ENCODE measurements at regions not wholly inside any gene's neighbourhood (a gene's known extent, or its start where the extent isn't known, plus 50 kb on each side); places are given as distances from the start of the nearest gene placed in this dataset.

DNA sequence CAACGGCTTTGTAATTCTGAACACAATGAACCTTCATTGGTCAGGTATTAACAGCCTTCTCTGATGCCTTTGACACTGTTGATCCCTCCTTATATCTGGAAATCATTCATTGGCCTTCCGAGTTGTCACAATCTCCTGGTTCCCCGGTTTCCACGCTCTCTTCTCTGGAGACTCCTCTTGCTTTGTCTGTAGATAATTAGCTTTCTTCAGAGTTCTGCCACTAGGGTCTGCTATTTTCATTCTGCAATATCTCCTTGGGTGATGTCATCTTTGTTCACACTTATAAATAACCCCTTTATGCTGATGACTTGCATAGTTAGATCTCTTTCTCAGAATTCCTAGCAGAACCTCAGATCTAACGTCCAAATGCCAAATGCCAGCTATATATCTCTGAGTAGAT lies 583.8 kb upstream of the ZNF717 start:
- H3K4me1 ChIP-seq, result no peaks in the 10 kb centered on the region
- TF ChIP-seq, protein P1, sequence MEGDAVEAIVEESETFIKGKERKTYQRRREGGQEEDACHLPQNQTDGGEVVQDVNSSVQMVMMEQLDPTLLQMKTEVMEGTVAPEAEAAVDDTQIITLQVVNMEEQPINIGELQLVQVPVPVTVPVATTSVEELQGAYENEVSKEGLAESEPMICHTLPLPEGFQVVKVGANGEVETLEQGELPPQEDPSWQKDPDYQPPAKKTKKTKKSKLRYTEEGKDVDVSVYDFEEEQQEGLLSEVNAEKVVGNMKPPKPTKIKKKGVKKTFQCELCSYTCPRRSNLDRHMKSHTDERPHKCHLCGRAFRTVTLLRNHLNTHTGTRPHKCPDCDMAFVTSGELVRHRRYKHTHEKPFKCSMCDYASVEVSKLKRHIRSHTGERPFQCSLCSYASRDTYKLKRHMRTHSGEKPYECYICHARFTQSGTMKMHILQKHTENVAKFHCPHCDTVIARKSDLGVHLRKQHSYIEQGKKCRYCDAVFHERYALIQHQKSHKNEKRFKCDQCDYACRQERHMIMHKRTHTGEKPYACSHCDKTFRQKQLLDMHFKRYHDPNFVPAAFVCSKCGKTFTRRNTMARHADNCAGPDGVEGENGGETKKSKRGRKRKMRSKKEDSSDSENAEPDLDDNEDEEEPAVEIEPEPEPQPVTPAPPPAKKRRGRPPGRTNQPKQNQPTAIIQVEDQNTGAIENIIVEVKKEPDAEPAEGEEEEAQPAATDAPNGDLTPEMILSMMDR (IDR thresholded peaks at IDR 0.05), result no peak
- H3K27ac ChIP-seq, result no peak overlapping the region
- H3K36me3 ChIP-seq, result no peaks in the 10 kb centered on the region
- intact Hi-C loops (cut with DNase I), result no loop called here
- no peaks in the 10 kb centered on the region for H3K9me3 ChIP-seq
- no peak overlapping the region for H3K4me3 ChIP-seq
- DNase-seq (ENCODE audit: low spot score in 2 of 2), result no peak
- no peaks in the 10 kb centered on the region for H3K27me3 ChIP-seq

DNA sequence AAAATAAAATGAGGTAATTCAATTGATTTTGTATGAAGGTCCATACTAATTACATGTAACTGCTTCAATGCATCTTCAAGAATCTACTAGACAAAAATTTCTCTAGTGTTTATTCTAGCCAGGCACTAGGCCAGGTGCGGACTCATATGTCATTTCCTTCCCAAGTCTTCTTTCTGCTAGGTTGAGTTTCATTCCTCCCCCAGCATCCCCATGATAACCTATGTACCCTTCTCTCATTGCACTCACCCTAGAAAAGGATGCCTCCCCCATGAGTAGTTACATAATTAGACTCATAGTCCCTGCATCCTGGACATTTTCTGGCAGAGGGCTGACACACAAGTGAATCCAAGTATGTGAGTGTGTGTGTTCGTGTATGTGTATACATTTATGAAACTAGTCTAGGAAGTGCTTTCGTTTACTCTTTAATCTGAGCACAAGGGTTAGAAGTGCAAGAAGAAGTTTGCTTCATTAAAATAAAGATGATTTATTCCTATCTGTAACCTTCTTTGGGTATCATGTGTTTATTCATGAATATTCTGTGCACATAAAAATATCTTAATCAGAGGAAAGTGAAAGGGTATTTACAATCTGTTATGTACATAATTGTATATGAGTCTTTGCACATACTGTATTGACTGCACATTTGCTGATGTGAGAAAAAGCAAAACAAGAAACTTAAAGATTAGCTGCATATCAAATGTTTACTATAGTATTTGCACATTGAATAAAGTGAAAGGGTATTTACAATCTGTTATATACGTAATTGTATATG lies 585.6 kb upstream of the ZNF717 start:
- Histone ChIP-seq H3K27ac (no peak overlapping the region), H3K27me3 (no peaks in the 10 kb centered on the region), H3K4me1 (no peaks in the 10 kb centered on the region), H3K36me3 (no peaks in the 10 kb centered on the region), H3K9me3 (no peaks in the 10 kb centered on the region), H3K4me3 (no peak overlapping the region)
- no peak for DNase-seq (ENCODE audit: low spot score in 2 of 2)
- intact Hi-C loops (cut with DNase I), result no loop called here
- TF ChIP-seq, protein P1 (IDR thresholded peaks at IDR 0.05), result no peak

DNA sequence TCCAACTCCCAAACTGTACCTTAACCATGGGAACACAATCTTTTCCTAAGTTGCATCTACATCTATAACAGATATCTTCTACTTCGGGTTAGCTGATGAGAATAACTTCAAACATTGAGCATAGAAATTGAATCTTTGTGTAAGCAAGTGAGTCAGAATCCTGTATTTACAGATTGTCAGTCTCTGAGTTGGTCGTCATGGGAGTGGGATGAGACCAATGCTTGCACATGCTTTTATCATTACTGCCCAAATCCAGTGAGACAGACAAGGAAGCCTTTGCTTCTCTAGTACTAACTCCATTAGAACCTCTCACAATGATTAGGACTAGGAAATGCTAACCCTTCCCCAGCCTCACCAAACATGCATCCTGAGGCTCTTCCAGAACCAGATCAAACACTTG lies 587.1 kb upstream of the ZNF717 start:
- Histone ChIP-seq H3K36me3 (no peaks in the 10 kb centered on the region), H3K27me3 (no peaks in the 10 kb centered on the region), H3K4me3 (no peak overlapping the region), H3K4me1 (no peaks in the 10 kb centered on the region), H3K9me3 (no peaks in the 10 kb centered on the region), H3K27ac (no peak overlapping the region)
- no peak for DNase-seq (ENCODE audit: low spot score in 2 of 2)
- TF ChIP-seq, protein P1 (IDR thresholded peaks at IDR 0.05), result no peak
- intact Hi-C loops (cut with DNase I), result no loop called here

DNA sequence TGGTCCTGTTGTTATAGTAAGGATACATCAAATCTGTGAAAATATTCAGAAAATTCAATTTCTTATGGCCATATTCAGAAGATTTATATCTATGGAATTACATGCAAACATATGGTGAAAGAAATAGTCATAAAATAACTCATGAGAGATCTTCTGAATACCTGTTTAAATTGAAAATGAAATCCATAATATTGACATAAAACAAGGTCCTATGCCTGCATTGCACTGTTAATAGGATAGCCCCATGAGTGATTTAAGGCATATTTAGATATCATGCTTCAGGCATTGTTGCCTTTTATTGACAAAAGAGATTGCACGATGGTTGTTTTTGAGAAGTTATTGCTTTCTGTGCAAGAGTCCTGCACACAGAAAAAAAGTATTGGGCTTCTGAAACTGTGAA lies 591.7 kb upstream of the ZNF717 start:
- H3K27me3 ChIP-seq, result no peaks in the 10 kb centered on the region
- H3K4me1 ChIP-seq, result no peaks in the 10 kb centered on the region
- no peaks in the 10 kb centered on the region for H3K9me3 ChIP-seq
- no peaks in the 10 kb centered on the region for H3K36me3 ChIP-seq
- intact Hi-C loops (cut with DNase I), result no loop called here
- no peak overlapping the region for H3K4me3 ChIP-seq
- H3K27ac ChIP-seq, result no peak overlapping the region
- TF ChIP-seq, protein P1 (IDR thresholded peaks at IDR 0.05), result no peak
- DNase-seq (ENCODE audit: low spot score in 2 of 2), result no peak

DNA sequence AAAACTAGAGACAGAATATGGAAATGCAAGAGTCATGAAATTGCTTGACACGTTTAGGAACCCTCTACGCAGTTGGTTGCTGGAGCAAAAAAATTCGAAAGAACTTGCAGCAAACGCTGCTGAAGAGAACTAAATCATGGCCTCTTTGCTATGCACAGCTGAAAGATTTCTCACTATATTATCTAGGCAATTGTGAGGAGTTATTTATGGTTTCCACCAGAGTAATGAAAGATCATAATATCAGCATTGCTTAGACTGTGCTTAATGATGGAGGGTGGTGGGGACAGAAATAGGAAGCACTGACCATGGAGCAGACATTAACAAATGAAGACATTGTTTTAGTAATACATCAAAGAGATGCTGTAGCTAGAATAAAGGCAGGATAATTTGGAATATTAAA lies 593.4 kb upstream of the ZNF717 start:
- intact Hi-C loops (cut with DNase I), result no loop called here
- H3K27me3 ChIP-seq, result no peaks in the 10 kb centered on the region
- DNase-seq (ENCODE audit: low spot score in 2 of 2), result no peak
- no peak overlapping the region for H3K27ac ChIP-seq
- no peaks in the 10 kb centered on the region for H3K4me1 ChIP-seq
- no peaks in the 10 kb centered on the region for H3K36me3 ChIP-seq
- TF ChIP-seq, protein P1 (IDR thresholded peaks at IDR 0.05), result no peak
- no peaks in the 10 kb centered on the region for H3K9me3 ChIP-seq
- no peak overlapping the region for H3K4me3 ChIP-seq

DNA sequence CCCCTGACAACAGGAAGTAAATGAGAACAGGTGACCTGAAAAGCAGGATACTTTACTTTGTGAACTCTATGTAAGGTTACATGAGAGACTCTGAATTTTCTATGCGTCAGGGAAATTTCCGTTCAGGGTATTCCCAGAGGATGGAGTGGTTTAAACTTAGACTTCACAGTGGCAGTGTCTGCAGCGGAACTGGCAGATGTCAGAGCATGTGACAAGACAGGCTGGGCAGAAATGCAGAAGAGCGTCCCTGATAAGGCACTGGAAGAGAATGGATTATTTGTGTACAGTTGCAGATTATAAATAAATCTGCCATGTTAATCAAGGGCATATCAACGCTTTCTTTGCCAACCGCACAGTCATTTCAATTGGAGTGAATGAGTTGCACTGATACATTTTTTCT lies 598.4 kb upstream of the ZNF717 start:
- no peaks in the 10 kb centered on the region for H3K27me3 ChIP-seq
- H3K27ac ChIP-seq, result no peak overlapping the region
- H3K9me3 ChIP-seq, result no peaks in the 10 kb centered on the region
- DNase-seq (ENCODE audit: low spot score in 2 of 2), result no peak
- no peak overlapping the region for H3K4me3 ChIP-seq
- H3K36me3 ChIP-seq, result no peaks in the 10 kb centered on the region
- intact Hi-C loops (cut with DNase I), result no loop called here
- TF ChIP-seq, protein P1 (IDR thresholded peaks at IDR 0.05), result no peak
- H3K4me1 ChIP-seq, result no peaks in the 10 kb centered on the region

All from ascending aorta (tissue), 2 donors.